GM12864 (cell line): ENCODE measurements at regions not wholly inside any gene's neighbourhood (a gene's known extent, or its start where the extent isn't known, plus 50 kb on each side); places are given as distances from the start of the nearest gene placed in this dataset.

Experiments used
- DNase-seq: peaks from one replicate; pipeline ENCODE4 v3.0.0-alpha.2; 2011; ENCODE audit warnings: low read depth
- H3K4me3 ChIP-seq: 2 replicates; pipeline ENCODE4 v1.5.1; 2011; ENCODE audit warnings: mild to moderate bottlenecking, low read depth, low read length, control low read depth
- TF ChIP-seq, protein P1 (sequence below): IDR thresholded peaks from 2 replicates; pipeline ENCODE4 v1.5.1; 2011; ENCODE audit warnings: low read depth, mild to moderate bottlenecking, moderate library complexity, low read length, control low read depth, inconsistent platforms; ENCODE audit errors: missing control alignments

DNA sequence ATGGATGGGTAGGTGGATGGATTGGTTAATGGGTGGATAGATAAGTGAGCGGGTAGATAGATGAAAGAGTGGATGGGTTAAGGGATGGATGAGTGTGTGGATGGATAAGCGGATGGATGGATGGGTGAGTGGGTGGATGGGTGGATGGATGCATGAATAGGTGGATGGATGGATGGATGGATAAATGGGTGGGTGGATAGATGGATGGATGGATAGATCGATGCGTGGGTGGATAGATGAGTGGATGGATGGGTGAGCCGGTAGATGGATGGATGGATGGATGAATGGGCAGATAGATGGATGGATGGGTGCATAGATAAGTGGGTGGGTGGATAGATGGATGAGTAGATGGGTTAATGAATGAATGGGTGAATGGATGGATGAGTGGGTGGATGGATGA is 90.9 kb downstream of the CPZ start:
- TF ChIP-seq, protein P1, sequence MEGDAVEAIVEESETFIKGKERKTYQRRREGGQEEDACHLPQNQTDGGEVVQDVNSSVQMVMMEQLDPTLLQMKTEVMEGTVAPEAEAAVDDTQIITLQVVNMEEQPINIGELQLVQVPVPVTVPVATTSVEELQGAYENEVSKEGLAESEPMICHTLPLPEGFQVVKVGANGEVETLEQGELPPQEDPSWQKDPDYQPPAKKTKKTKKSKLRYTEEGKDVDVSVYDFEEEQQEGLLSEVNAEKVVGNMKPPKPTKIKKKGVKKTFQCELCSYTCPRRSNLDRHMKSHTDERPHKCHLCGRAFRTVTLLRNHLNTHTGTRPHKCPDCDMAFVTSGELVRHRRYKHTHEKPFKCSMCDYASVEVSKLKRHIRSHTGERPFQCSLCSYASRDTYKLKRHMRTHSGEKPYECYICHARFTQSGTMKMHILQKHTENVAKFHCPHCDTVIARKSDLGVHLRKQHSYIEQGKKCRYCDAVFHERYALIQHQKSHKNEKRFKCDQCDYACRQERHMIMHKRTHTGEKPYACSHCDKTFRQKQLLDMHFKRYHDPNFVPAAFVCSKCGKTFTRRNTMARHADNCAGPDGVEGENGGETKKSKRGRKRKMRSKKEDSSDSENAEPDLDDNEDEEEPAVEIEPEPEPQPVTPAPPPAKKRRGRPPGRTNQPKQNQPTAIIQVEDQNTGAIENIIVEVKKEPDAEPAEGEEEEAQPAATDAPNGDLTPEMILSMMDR = no peak
- H3K4me3 ChIP-seq = no peak overlapping the region
- no peak for DNase-seq

DNA sequence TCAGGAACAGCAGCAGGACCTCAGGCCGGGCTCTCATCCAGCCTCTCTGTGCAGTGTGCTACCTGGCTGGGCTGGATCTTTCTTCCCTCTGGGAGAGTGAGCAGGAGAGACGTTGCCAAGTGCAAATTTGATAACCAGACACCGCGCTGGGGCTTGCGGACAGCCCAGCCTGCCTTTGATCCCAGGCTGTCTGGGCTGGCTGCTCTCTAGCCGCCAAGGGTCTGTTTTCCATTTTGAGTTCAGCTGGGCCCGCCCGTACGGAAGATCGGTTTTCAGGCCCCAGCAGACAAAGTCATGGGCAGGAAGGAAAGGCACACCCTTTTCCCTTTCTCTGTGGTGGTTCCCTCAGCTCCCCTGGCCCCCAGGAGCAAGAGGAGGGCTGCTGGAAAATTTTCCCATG is 90.2 kb downstream of the CPZ start:
- no peak overlapping the region for H3K4me3 ChIP-seq
- DNase-seq = no peak
- TF ChIP-seq, protein P1 = no peak

DNA sequence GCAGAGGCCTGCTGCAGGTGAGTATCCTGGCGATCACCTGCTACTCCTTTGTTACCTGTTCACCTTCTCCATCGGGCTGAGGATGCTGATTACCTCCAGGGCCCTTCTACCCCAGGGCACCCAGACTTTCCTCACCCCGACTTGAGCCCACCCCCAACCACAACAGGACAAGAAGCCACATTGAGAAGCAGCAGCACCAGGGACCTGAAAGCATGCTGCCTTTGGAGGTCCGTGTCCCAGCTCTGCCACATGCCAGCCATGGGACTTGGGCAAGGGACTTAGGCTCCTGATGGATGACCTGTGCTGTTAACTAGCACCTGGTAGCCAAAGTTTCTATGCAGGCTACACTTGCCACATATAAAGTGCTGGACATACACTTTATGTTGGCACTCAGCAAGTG is 89.7 kb downstream of the CPZ start:
- TF ChIP-seq, protein P1 = no peak
- no peak for DNase-seq
- H3K4me3 ChIP-seq = no peak overlapping the region

DNA sequence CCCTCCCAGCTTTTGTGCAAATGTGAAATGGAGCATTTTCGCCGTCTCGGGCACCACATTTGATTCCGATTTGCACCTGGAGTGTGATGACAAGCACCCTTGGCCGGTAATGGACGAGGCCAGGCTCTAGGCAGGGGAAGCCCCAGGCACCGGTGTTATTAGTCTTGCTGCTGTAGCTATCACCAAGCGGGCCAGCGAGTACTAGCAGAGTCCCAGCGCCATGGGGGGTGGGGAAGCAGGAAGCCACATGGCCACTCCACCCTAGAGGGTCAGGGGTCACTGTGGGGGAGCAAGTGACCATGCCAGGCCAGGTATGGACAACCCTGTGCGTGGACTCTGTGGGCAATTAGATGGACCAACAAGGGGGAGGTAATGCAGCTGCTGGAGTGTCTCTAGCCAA is 88.8 kb downstream of the CPZ start:
- DNase-seq = no peak
- TF ChIP-seq, protein P1 = no peak
- H3K4me3 ChIP-seq = no peak overlapping the region

DNA sequence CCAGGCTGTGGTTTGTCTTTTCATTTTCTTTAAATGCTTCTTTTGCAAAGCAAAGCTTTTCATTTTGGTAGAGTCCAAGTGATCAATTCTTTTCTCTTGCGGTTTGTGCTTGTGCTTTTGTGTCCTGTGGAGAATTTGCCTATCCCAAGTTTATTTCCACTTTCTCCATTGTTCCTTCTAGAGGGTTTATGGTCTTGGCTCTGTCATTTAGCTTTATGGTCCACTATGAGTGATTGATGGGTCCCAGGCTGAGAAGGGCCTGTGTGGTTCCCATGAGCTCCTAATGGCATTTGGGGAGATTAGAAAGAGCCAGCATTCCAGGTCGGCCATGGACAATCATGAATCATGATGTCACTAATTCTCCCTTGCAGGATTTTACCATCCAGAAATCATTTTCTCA is 86.5 kb downstream of the CPZ start:
- H3K4me3 ChIP-seq = no peak overlapping the region
- TF ChIP-seq, protein P1 = no peak
- DNase-seq = no peak

DNA sequence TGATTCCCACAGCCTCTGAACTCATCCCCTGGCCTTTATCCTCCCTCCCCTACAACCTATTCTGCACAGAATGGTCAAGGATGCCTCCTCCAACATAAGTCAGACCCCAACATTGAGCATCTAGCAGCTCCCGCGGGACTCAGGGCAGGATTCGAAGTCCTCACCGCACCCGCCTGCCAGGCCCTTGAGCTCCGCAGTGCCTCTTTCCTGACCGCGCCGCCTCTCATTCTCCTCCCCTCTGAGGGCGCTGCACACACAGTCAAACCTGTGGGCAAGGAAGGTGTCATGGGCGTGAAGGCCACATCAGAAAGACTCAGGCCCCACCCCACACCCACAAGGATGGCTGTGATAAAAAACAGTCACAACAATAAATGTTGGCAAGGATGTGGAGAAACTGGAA is 84.1 kb downstream of the CPZ start:
- H3K4me3 ChIP-seq = no peak overlapping the region
- TF ChIP-seq, protein P1 = no peak
- no peak for DNase-seq

DNA sequence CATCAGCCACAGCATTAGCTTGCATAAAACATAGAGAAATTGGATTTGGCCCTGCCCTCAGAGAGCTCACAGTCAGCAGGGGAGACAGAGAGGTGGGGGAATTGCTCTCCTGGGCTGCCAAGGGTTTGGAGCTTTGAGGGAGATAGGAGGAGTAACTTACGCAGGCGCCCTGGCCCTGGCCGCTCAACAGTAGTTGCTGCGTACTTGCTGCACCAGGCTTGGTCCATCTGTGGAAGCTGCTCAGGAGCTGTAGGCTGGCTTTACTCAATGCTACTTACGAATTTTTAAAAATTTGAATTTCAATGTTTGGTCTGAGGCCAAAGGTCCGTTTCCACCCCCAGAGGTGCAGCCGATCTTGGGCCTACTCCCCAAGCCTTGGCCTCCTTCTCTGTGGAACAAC is 83.3 kb downstream of the CPZ start:
- TF ChIP-seq, protein P1 = no peak
- H3K4me3 ChIP-seq = no peak overlapping the region
- DNase-seq = no peak
